Mucosa of rectum (tissue), 2 donors: ENCODE measurements at regions not wholly inside any gene's neighbourhood (a gene's known extent, or its start where the extent isn't known, plus 50 kb on each side); places are given as distances from the start of the nearest gene placed in this dataset.
A peak's percentile ranks its signal among the peaks of the same experiment; 100 is the strongest.

Experiments used
- H3K27ac ChIP-seq, 2 donors: one replicate each; pipeline ENCODE4 v1.7.0; 2013; ENCODE audit warnings: inconsistent platforms in 2 of 2, low read depth in 2 of 2, low read length in 2 of 2
- H3K27me3 ChIP-seq, 2 donors: one replicate each; pipeline ENCODE4 v1.7.0; 2013; ENCODE audit warnings: low read length in 2 of 2; ENCODE audit not compliant: control insufficient read depth in 2 of 2, insufficient read depth in 2 of 2
- H3K36me3 ChIP-seq, 2 donors: one replicate each; pipeline ENCODE4 v1.7.0; 2013; ENCODE audit warnings: low read length in 2 of 2; ENCODE audit not compliant: control insufficient read depth in 2 of 2, insufficient read depth in 2 of 2
- H3K4me1 ChIP-seq, 2 donors: one replicate each; pipeline ENCODE4 v1.7.0; 2013; ENCODE audit warnings: low read length in 2 of 2, mild to moderate bottlenecking in 1 of 2; ENCODE audit not compliant: control insufficient read depth in 2 of 2, insufficient read depth in 2 of 2
- H3K4me3 ChIP-seq, 2 donors: one replicate each; pipeline ENCODE4 v1.7.0; 2013; ENCODE audit warnings: low read length in 2 of 2
- H3K9ac ChIP-seq, 2 donors: one replicate each; pipeline ENCODE4 v1.7.0; 2013; ENCODE audit warnings: low read length in 2 of 2, low read depth in 1 of 2, mild to moderate bottlenecking in 1 of 2
- H3K9me3 ChIP-seq, 2 donors: one replicate each; pipeline ENCODE4 v1.7.0; 2013; ENCODE audit warnings: low read length in 2 of 2; ENCODE audit not compliant: control insufficient read depth in 2 of 2
- donor health status: healthy.
- donor health status: Normal muscosa, but diverticular disease.

GRCh38 chr5:35370871-35371270, 140.6 kb upstream of the PRLR start:
- Histone ChIP-seq H3K9ac (no peak overlapping the region), H3K4me3 (no peak overlapping the region), H3K4me1 (peaks cover 16 to 22% of the 10 kb centered on the region in 2 donors), H3K36me3 (no peaks in the 10 kb centered on the region), H3K27me3 (no peaks in the 10 kb centered on the region), H3K27ac (peak overlapping the region; percentile 56 to 75), H3K9me3 (no peaks in the 10 kb centered on the region)

GRCh38 chr5:35369965-35370790, 139.9 kb upstream of the PRLR start:
- Histone ChIP-seq H3K9ac (no peak overlapping the region), H3K36me3 (no peaks in the 10 kb centered on the region), H3K4me3 (no peak overlapping the region), H3K27me3 (no peaks in the 10 kb centered on the region), H3K9me3 (no peaks in the 10 kb centered on the region), H3K4me1 (peaks cover 16 to 22% of the 10 kb centered on the region in 2 donors), H3K27ac (no peak overlapping the region)

- no peaks in the 10 kb centered on the region for H3K36me3 ChIP-seq
- no peaks in the 10 kb centered on the region for H3K27me3 ChIP-seq
- no peak overlapping the region for H3K4me3 ChIP-seq
- H3K27ac ChIP-seq: no peak overlapping the region
- no peaks in the 10 kb centered on the region for H3K9me3 ChIP-seq
- no peak overlapping the region for H3K9ac ChIP-seq
- peaks cover 13 to 14% of the 10 kb centered on the region in 2 donors for H3K4me1 ChIP-seq
Observed at GRCh38 chr5:35367526-35367925, 137.2 kb upstream of the PRLR start.

GRCh38 chr5:35365758-35366157, 135.5 kb upstream of the PRLR start:
- Histone ChIP-seq H3K36me3 (no peaks in the 10 kb centered on the region), H3K9me3 (no peaks in the 10 kb centered on the region), H3K4me1 (no peaks in the 10 kb centered on the region), H3K4me3 (no peak overlapping the region), H3K27ac (no peak overlapping the region), H3K9ac (no peak overlapping the region), H3K27me3 (no peaks in the 10 kb centered on the region)

- no peak overlapping the region for H3K27ac ChIP-seq
- H3K36me3 ChIP-seq: no peaks in the 10 kb centered on the region
Observed at GRCh38 chr5:35364350-35364749, 134.1 kb upstream of the PRLR start.

GRCh38 chr5:35363387-35363965, 133.2 kb upstream of the PRLR start:
- no peak overlapping the region for H3K27ac ChIP-seq
- H3K9ac ChIP-seq: no peak overlapping the region
- H3K9me3 ChIP-seq: no peaks in the 10 kb centered on the region
- H3K4me1 ChIP-seq: no peaks in the 10 kb centered on the region
- H3K27me3 ChIP-seq: no peaks in the 10 kb centered on the region
- H3K36me3 ChIP-seq: no peaks in the 10 kb centered on the region
- no peak overlapping the region for H3K4me3 ChIP-seq

More at GRCh38 chr5:35364350-35364749, 134.1 kb upstream of the PRLR start:
- no peaks in the 10 kb centered on the region for H3K4me1 ChIP-seq
- no peaks in the 10 kb centered on the region for H3K27me3 ChIP-seq
- H3K9me3 ChIP-seq: no peaks in the 10 kb centered on the region
- no peak overlapping the region for H3K4me3 ChIP-seq
- H3K9ac ChIP-seq: no peak overlapping the region

- Histone ChIP-seq H3K36me3 (no peaks in the 10 kb centered on the region), H3K27ac (no peak overlapping the region), H3K9me3 (no peaks in the 10 kb centered on the region), H3K9ac (no peak overlapping the region), H3K27me3 (no peaks in the 10 kb centered on the region), H3K4me1 (no peaks in the 10 kb centered on the region), H3K4me3 (no peak overlapping the region)
Observed at GRCh38 chr5:35362772-35363171, 132.5 kb upstream of the PRLR start.

GRCh38 chr5:35360671-35361070, 130.4 kb upstream of the PRLR start:
- Histone ChIP-seq H3K4me1 (no peaks in the 10 kb centered on the region), H3K27ac (no peak overlapping the region), H3K9me3 (no peaks in the 10 kb centered on the region), H3K9ac (no peak overlapping the region), H3K36me3 (no peaks in the 10 kb centered on the region), H3K27me3 (no peaks in the 10 kb centered on the region), H3K4me3 (no peak overlapping the region)

- H3K27ac ChIP-seq: no peak overlapping the region
- H3K27me3 ChIP-seq: no peaks in the 10 kb centered on the region
- no peaks in the 10 kb centered on the region for H3K9me3 ChIP-seq
- H3K4me3 ChIP-seq: no peak overlapping the region
- no peaks in the 10 kb centered on the region for H3K4me1 ChIP-seq
- H3K9ac ChIP-seq: no peak overlapping the region
- no peaks in the 10 kb centered on the region for H3K36me3 ChIP-seq
Observed at GRCh38 chr5:35359859-35360258, 129.6 kb upstream of the PRLR start.

GRCh38 chr5:35357973-35358372, 127.7 kb upstream of the PRLR start:
- Histone ChIP-seq H3K27ac (no peak overlapping the region), H3K27me3 (no peaks in the 10 kb centered on the region), H3K4me3 (no peak overlapping the region), H3K4me1 (no peaks in the 10 kb centered on the region), H3K36me3 (no peaks in the 10 kb centered on the region), H3K9me3 (no peaks in the 10 kb centered on the region), H3K9ac (no peak overlapping the region)
